Ectodermal cell (in vitro differentiated cells): ENCODE measurements at regions not wholly inside any gene's neighbourhood (a gene's known extent, or its start where the extent isn't known, plus 50 kb on each side); places are given as distances from the start of the nearest gene placed in this dataset.

Source experiments
- H3K27ac ChIP-seq: 2 replicates; pipeline ENCODE4 v1.7.0; 2013; ENCODE audit warnings: mild to moderate bottlenecking, low read depth, low read length; ENCODE audit not compliant: insufficient read depth, poor library complexity, severe bottlenecking
- H3K27me3 ChIP-seq: 2 replicates; pipeline ENCODE4 v1.7.0; 2013; ENCODE audit warnings: mild to moderate bottlenecking, low read length; ENCODE audit not compliant: insufficient read depth, control insufficient read depth, poor library complexity, severe bottlenecking
- H3K36me3 ChIP-seq: one replicate; pipeline ENCODE4 v1.7.0; 2013; ENCODE audit warnings: low read length; ENCODE audit not compliant: control insufficient read depth, insufficient read depth
- H3K4me1 ChIP-seq: one replicate; pipeline ENCODE4 v1.7.0; 2013; ENCODE audit warnings: low read length; ENCODE audit not compliant: control insufficient read depth, insufficient read depth
- H3K4me3 ChIP-seq: 2 replicates; pipeline ENCODE4 v1.7.0; 2013; ENCODE audit warnings: low read depth, low read length, control low read depth; ENCODE audit not compliant: insufficient read depth
- H3K9me3 ChIP-seq: 2 replicates; pipeline ENCODE4 v1.7.0; 2013; ENCODE audit warnings: mild to moderate bottlenecking, low read length, moderate library complexity; ENCODE audit not compliant: control insufficient read depth
- WGBS, 2 experiments: methylation state at CpG; one replicate each; pipeline ENCODE4 v1.1.7; 2013; ENCODE audit warnings: missing lambda C conversion rate in 2 of 2; 5-methylcytosine and 5-hydroxymethylcytosine counted together

GRCh38 chr10:109007514-109007913 is 915.8 kb downstream of the XPNPEP1 start:
- H3K4me1 ChIP-seq = no peaks in the 10 kb centered on the region
- no peak overlapping the region for H3K4me3 ChIP-seq
- H3K27me3 ChIP-seq = no peaks in the 10 kb centered on the region
- H3K27ac ChIP-seq = no peak overlapping the region
- 73 to 80% methylated on average over 1 of the region's 1 CpG for WGBS, 2 experiments
- no peaks in the 10 kb centered on the region for H3K36me3 ChIP-seq
- no peaks in the 10 kb centered on the region for H3K9me3 ChIP-seq

- no peaks in the 10 kb centered on the region for H3K4me1 ChIP-seq
- no peak overlapping the region for H3K27ac ChIP-seq
- no peak overlapping the region for H3K4me3 ChIP-seq
- H3K9me3 ChIP-seq = no peaks in the 10 kb centered on the region
- no peaks in the 10 kb centered on the region for H3K36me3 ChIP-seq
- no peaks in the 10 kb centered on the region for H3K27me3 ChIP-seq
- WGBS, 2 experiments = 83 to 92% methylated on average over 3 to 5 of the region's 5 CpGs
These were observed 932.9 kb downstream of the XPNPEP1 start for GRCh38 chr10:108990441-108990840.

GRCh38 chr10:108989976-108990375 is 933.3 kb downstream of the XPNPEP1 start:
- Histone ChIP-seq H3K4me1 (no peaks in the 10 kb centered on the region), H3K27ac (no peak overlapping the region), H3K9me3 (no peaks in the 10 kb centered on the region), H3K36me3 (no peaks in the 10 kb centered on the region), H3K4me3 (no peak overlapping the region), H3K27me3 (no peaks in the 10 kb centered on the region)
- 88% methylated on average over 4 of the region's 4 CpGs for WGBS, 2 experiments

GRCh38 chr10:108982159-108982558 is 941.2 kb downstream of the XPNPEP1 start:
- no peak overlapping the region for H3K4me3 ChIP-seq
- H3K27me3 ChIP-seq = no peaks in the 10 kb centered on the region
- H3K36me3 ChIP-seq = no peaks in the 10 kb centered on the region
- no peaks in the 10 kb centered on the region for H3K4me1 ChIP-seq
- no peak overlapping the region for H3K27ac ChIP-seq
- H3K9me3 ChIP-seq = no peaks in the 10 kb centered on the region
- 67 to 89% methylated on average over 1 of the region's 2 CpGs for WGBS, 2 experiments

GRCh38 chr10:108980869-108981268 is 942.4 kb downstream of the XPNPEP1 start:
- Histone ChIP-seq H3K4me3 (no peak overlapping the region), H3K4me1 (no peaks in the 10 kb centered on the region), H3K27ac (no peak overlapping the region), H3K27me3 (no peaks in the 10 kb centered on the region), H3K36me3 (no peaks in the 10 kb centered on the region), H3K9me3 (peaks cover 2% of the 10 kb centered on the region)

- Histone ChIP-seq H3K9me3 (peaks cover 2% of the 10 kb centered on the region), H3K4me3 (no peak overlapping the region), H3K27ac (no peak overlapping the region), H3K27me3 (no peaks in the 10 kb centered on the region), H3K36me3 (no peaks in the 10 kb centered on the region), H3K4me1 (no peaks in the 10 kb centered on the region)
- WGBS, 2 experiments = 83 to 91% methylated on average over 2 to 3 of the region's 3 CpGs
These were observed 947.8 kb downstream of the XPNPEP1 start for GRCh38 chr10:108975459-108976058.

- Histone ChIP-seq H3K9me3 (no peaks in the 10 kb centered on the region), H3K36me3 (no peaks in the 10 kb centered on the region), H3K27me3 (no peaks in the 10 kb centered on the region), H3K27ac (no peak overlapping the region), H3K4me1 (no peaks in the 10 kb centered on the region), H3K4me3 (no peak overlapping the region)
- WGBS, 2 experiments = 56 to 61% methylated on average over 1 of the region's 1 CpG
These were observed 953.3 kb downstream of the XPNPEP1 start for GRCh38 chr10:108970016-108970415.

GRCh38 chr10:108966411-108966810 is 956.9 kb downstream of the XPNPEP1 start:
- Histone ChIP-seq H3K27me3 (no peaks in the 10 kb centered on the region), H3K9me3 (no peaks in the 10 kb centered on the region), H3K27ac (no peak overlapping the region), H3K36me3 (no peaks in the 10 kb centered on the region), H3K4me1 (no peaks in the 10 kb centered on the region), H3K4me3 (no peak overlapping the region)
- 85 to 88% methylated on average over 1 of the region's 1 CpG for WGBS, 2 experiments

GRCh38 chr10:108966005-108966404 is 957.3 kb downstream of the XPNPEP1 start:
- Histone ChIP-seq H3K27ac (no peak overlapping the region), H3K4me3 (no peak overlapping the region), H3K9me3 (no peaks in the 10 kb centered on the region), H3K36me3 (no peaks in the 10 kb centered on the region), H3K4me1 (no peaks in the 10 kb centered on the region), H3K27me3 (no peaks in the 10 kb centered on the region)

GRCh38 chr10:108962172-108962571 is 961.1 kb downstream of the XPNPEP1 start:
- no peaks in the 10 kb centered on the region for H3K9me3 ChIP-seq
- H3K4me1 ChIP-seq = no peaks in the 10 kb centered on the region
- H3K36me3 ChIP-seq = no peaks in the 10 kb centered on the region
- no peaks in the 10 kb centered on the region for H3K27me3 ChIP-seq
- no peak overlapping the region for H3K4me3 ChIP-seq
- H3K27ac ChIP-seq = no peak overlapping the region

GRCh38 chr10:108957681-108958080 is 965.6 kb downstream of the XPNPEP1 start:
- no peaks in the 10 kb centered on the region for H3K27me3 ChIP-seq
- no peak overlapping the region for H3K27ac ChIP-seq
- no peaks in the 10 kb centered on the region for H3K4me1 ChIP-seq
- no peaks in the 10 kb centered on the region for H3K9me3 ChIP-seq
- H3K36me3 ChIP-seq = no peaks in the 10 kb centered on the region
- no peak overlapping the region for H3K4me3 ChIP-seq
- WGBS, 2 experiments = 88 to 93% methylated on average over 2 to 3 of the region's 3 CpGs
